ENCODE measurements at regions not wholly inside any gene's neighbourhood (a gene's known extent, or its start where the extent isn't known, plus 50 kb on each side); places are given as distances from the start of the nearest gene placed in this dataset.

DNA sequence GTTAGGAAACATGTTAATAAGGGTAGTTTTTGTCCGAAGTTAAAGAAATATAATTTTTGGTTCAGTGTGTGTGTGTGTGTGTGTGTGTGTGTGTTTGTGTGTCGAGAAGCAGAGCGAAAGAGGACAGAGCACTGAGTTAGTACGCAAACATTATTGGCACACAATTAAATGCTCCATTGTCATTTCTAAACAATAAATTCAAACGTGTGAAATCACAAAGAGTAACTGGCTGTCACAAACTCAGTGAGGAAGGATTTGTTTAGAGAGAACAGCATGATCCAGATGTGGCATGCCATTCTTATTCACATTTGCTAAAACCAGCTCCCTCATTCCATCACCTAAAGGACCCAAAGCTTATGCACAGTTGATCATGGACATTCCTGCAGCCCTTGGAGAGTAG, 970.8 kb downstream of the DTWD2 start:
- DNase-seq = no peak

DNA sequence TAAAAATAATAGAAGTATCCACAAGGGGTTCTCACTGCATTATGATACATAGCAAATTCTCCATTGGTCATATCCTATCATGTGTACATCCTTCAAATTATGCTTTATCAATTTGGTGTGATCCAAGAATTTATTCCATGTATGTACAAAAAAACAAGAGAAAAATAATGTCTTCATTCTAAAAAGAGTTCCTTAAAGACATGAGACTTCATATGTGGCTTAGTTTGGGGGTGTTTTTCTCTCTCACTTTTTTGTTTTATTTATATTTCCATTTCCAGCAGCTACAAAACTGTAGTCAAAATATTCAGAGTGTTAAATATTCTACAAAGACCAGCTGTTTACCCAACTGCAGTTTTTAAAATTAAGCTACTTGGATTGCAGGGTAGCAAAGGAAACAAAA, 972.0 kb downstream of the DTWD2 start:
- no peak for DNase-seq

- no peak for DNase-seq
These were observed 972.8 kb downstream of the DTWD2 start for GRCh38 chr5:118015511-118015910.

GRCh38 chr5:118009741-118010297, 978.5 kb downstream of the DTWD2 start:
- DNase-seq = no peak

- no peak for DNase-seq
These were observed 979.6 kb downstream of the DTWD2 start for GRCh38 chr5:118008779-118009178.

DNA sequence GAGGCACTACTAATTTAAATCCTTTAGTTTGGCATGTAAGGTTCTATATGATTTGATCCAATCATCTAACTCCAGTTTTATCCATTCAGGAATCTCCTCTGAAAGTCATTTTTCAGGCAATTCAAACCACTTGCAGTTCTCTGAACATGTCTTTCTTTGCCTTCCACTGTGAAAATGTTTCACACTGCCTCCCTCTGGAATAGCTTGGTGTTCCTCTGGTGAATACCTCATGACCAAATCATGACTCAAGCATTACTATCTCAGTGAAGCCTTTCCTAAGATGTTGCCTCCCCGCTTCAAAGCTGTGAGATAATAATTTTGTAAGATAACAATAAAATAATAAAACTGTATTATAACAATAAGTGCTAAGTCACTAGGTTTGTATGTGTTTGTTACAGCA, 981.1 kb downstream of the DTWD2 start:
- DNase-seq = no peak

DNA sequence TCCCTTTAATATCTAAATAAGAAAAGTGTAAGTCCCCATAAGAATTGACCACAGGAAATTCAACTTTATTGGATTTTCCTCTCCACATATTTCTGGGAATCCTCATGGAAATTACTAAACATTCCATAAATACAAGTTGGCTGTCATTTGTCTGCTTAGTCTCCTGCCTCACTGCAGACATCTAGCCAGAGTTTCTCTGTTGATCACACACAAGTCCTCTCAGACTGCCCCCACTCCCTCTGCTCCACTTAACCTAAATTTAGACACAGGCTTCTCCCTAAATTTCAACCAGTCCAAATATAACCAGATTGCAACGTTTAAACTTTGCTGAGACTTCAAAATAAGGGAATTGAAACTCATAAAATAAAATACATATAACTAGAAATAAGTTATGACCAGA, 982.1 kb downstream of the DTWD2 start:
- no peak for DNase-seq

DNA sequence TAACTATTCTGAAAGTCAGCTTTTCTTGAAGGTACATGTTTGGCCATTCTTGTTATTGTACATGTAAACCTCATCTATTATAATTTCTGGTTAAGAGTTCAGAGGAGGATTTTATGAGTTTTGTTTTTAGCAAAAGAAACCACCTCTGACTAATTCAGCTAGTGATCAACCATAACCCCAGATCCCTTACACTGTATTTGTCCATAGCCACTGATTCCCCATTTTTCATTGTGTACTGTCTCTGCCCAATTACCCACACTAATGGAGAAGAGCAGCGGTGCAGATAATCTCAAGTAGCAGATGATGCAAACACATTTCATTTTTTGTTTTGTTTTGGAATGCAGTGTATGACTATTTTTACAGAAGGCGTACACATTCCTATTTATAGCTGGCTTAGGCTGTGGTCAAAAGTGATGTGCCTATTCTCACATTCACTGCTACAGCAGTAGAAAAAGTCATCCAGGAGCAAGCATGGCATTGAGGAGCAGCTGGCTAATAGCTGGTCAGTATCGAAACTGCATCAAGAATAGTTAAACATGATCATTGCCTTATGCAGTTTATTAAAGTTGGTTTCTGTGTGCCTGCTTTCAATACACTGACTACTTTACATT, 988.3 kb downstream of the DTWD2 start:
- DNase-seq = no peak

GRCh38 chr5:117982691-117983090, 1005.7 kb downstream of the DTWD2 start:
- no peak for DNase-seq

DNA sequence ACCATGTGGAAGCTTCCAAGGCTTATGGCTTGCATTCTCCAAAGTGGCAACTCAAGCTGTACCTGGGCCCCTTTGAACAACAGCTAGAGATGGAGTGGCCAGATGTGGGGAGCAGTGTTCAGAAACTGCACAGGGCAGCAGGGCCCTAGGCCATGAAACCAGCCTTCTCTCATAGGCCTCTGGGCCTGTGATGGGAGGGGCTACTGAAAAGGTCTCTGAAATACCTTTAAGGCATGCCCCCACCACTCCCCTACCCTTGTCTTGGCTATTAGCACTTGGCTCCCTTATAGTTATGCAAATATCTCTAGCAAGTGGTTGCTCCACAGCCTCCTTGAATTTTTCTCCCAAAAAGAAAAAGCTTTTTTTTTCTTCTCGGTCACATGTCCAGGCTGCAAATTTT, 1014.6 kb downstream of the DTWD2 start:
- no peak for DNase-seq

- no peak for DNase-seq
These were observed 1032.5 kb downstream of the DTWD2 start for GRCh38 chr5:117955831-117956230.

DNA sequence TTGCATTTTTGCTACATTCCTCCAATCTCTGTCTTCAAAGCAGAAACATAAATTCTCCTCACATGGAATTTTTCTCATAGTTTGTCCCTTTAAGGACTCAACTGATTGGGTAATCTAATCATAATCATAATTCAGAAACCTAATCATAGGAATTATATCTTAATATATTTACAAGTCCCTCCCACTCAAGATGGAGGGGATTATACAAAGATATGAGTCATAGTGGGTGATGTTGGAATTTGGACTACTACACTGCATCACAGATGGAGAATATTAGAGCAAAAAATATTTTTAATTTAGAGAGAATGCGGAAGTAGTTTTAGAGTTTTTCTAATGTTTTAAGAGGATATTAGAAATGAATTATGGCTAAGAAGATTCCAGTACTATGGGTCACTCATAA, 1034.0 kb downstream of the DTWD2 start:
- no peak for DNase-seq

- no peak for DNase-seq
These were observed 1035.1 kb downstream of the DTWD2 start for GRCh38 chr5:117953272-117953671.

DNA sequence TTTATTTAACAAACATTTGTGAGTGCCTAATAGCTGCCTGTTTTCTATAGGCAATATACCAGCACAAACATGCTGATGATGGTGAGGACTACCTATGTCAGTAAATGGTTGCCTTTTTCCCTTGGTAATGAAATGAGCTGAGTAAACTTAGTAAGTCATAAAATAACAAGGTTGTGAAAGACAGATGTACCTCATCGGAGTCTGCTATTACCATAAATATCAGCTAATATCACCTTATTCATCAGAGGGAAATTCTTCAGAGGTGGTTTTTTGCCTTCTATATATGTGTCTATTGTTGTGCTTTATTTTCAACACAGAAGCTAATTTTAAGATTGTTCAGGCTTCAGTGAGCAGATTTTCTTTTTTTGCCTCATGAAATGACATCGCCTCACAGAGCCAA, 1040.5 kb downstream of the DTWD2 start:
- no peak for DNase-seq

DNA sequence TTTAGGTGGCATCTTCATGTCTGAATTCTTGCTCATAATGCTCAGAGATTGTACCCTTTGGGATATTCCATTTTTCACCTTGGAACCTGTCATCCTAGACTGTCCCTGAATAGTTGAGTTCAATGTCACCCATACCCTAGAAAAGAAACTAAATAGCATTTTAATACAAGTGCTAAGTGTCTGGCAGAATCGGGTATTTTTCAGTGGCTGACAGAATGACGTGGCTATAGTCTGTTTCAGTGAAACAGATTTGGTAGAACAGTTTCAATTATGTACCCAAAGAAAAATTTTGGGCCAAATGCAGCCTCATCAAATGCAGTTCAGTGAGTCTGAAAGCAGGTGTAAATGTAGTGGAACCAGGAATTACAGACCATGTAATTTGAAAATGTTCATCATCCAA, 1041.2 kb downstream of the DTWD2 start:
- DNase-seq = no peak

DNA sequence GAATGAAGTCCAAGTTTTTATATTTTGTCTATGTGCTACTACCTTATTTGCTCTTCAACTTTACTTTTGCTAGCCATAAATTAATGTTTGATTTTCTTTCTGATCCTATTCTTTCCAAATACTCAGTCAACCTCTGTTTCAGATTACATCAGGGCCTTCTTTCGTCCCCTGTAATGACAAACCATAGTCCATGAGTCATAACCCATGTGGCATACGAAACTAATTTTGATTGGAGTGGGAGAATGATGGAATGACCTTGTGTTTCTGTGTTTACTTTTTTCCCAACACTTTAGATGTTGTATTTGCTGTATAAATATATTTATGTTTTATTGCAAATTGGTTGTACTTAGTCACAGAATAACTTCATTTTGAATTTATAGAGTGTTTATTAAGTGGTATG, 1043.1 kb downstream of the DTWD2 start:
- DNase-seq = no peak

- DNase-seq = no peak
These were observed 1044.8 kb downstream of the DTWD2 start for GRCh38 chr5:117943541-117943940.

DNA sequence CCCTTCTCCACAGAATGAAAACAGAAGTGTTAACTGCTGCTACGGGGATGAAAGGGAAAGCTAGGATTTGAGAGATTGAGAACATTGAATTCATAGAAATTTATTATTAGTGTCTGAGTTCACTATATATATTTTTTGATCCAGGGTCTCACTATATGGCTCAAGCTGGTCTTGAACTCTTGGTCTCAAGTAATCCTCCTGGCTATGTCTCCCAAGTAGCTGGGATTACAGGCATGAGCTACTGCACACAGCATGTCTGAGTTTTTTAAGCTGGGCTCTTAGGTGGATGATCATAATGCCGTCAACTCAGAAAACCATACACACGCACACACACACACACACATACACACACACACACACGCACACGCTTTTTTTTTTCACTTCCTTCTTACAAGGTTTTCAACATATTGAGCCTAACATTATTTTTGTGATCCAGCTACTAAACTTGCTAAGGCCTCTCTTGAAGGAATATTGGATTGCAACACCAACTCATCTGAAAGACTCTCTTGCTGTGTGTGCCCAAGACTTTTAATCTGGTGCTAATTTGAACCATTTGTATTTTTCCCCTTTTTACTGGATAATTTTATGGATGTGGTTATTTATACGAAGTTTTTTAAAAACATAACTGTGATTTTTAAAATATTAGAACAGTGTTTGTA, 1045.4 kb downstream of the DTWD2 start:
- no peak for DNase-seq

- DNase-seq = no peak
These were observed 1095.1 kb downstream of the DTWD2 start for GRCh38 chr5:117893211-117893610.

DNA sequence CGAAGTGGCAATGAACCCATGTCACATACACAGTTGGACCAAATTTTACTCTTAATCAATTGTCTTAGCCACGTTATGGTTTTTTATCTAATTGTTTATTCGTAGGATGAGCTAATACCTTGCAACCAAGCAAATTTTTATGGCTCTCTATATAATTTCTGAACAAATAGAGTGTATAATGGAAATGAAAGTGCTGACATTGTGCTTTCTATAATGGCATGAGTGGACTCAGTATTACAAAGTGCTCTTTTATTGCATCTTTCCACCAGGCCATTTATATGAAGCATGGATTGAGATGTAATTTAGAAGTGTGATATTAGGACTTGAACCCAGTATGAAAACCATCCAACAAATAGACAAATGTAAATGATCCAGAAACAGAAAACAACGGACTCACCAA, 1096.0 kb downstream of the DTWD2 start:
- DNase-seq = no peak

DNA sequence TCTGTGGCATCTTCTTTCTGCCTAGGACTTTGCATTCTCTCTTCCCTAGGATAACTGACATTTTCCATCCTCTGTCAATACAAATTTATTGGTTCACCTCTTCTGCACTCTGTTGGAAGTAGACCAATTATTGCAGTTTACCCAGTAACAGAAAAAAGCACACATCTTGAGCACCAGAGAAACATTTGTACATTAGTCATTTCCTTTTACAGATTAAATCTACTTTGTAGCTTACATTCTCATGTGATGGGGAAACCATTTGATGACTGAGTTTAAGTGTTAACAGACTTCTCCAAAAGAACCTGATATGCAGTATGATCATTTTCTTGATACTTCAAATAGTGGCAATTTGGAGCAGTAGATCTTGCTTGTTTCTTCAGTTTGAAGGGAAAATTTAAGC, 1098.8 kb downstream of the DTWD2 start:
- DNase-seq = no peak

GRCh38 chr5:117888688-117889087, 1099.7 kb downstream of the DTWD2 start:
- no peak for DNase-seq

DNA sequence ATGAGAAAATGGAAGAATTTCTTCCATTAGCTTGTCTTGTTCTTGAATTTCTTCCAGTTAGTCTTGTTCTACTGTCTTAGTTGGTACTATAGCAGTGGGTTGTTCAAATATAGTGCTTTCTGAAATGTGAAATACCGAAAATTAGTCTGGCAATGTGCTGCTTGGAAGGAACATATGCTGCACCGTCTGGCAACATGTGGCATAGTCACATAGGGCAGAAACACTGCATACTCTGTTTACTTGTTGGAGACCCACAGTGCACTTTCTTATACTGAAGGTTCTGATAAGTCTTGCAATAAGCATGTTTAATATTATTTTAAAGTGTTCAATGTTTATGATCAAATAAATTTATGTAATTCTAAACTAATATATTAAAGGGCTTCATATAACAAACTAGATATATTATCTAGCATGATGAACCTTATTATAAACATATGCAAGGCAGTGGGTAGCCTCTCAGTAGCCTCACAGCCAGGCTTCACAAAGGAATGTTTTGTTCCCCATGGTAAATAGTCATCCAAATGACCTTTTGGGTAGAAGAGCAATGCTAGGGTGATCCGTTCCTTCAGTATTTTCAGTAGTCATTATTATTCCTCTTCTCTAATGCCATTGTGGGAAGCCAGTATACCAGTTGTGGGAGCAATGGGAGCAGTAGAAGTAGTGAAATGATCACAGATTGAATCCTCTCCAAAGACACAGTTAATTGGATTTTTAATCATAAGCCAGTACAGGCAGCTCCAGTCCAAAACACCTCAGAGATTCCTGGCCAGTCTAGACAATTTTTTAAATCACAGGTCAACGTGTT, 1106.7 kb downstream of the DTWD2 start:
- peak; percentile 83 for DNase-seq

DNA sequence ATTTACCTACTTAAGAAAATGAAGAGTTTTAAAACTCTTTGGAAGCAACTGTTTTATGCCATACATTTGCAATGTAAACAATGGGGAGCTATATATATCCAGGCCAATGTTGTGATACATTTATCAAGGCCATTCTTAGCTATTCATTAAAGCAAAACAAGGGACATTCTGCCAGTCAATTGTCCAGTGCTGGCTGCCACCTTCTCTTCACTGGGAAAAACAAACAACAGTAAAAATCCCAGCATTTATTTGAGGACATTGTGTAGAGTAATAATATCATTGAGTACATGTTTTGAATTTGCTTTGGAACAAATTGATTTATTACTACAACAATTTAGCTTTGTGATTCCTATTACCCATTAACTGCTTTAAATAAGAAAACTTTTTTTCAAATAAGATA, 1107.4 kb downstream of the DTWD2 start:
- DNase-seq = no peak
